Skeletal muscle cell (primary cell): ENCODE measurements at regions not wholly inside any gene's neighbourhood (a gene's known extent, or its start where the extent isn't known, plus 50 kb on each side); places are given as distances from the start of the nearest gene placed in this dataset.

Experiments used
- DNase-seq: peaks from one replicate; pipeline ENCODE4 v3.0.0-alpha.2; 2010; ENCODE audit warnings: low read depth
- H3K4me3 ChIP-seq: 2 replicates; pipeline ENCODE4 v1.5.1; 2011; ENCODE audit warnings: low read depth, mild to moderate bottlenecking, control low read depth, low read length, moderate library complexity

DNA sequence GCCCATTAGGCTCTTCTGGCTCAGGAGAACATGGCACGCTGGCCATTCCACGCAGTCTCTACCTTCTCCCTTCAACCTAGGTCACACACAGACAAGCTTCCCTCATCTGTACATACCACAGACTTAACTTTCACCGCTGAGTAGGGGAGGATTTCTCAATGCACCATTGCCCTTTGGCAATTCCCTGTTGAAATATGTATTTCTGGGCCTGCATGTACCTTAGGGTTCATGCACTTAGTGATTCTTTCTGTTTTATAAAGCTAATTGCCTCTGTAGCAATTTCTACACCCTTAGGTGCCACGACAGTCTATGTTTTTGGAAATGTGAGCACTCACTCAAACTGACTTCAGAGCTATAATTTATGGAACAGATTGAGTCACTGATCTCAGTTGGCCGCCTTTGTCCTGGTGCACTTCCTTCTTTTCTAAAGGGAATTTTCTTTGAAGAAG is 253.8 kb upstream of the PRDM1 start:
- no peak overlapping the region for H3K4me3 ChIP-seq
- DNase-seq = no peak

GRCh38 chr6:105831311-105832097 is 254.6 kb upstream of the PRDM1 start:
- DNase-seq = no peak
- no peak overlapping the region for H3K4me3 ChIP-seq

- H3K4me3 ChIP-seq = no peak overlapping the region
- DNase-seq = no peak
Observed at GRCh38 chr6:105825210-105825609, 260.9 kb upstream of the PRDM1 start.

DNA sequence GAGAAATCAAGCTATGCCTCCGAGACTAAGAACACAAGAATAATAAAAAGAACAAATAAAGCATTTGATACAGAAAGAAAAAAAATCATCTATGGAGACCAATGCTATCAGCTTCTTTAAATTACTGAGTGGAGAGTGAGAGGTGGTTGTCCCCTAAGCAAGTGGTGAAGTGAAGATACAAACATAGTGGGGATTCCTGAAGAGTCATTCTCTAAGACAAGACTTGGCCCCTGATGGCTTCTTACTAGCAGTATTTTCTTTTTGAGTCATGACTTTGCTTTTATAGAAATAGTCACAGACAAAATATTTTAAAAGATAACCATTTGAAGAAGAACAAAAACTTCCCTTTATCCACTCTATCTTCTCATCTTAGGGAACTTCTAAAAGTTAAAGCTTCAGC is 261.4 kb upstream of the PRDM1 start:
- DNase-seq = no peak
- no peak overlapping the region for H3K4me3 ChIP-seq

DNA sequence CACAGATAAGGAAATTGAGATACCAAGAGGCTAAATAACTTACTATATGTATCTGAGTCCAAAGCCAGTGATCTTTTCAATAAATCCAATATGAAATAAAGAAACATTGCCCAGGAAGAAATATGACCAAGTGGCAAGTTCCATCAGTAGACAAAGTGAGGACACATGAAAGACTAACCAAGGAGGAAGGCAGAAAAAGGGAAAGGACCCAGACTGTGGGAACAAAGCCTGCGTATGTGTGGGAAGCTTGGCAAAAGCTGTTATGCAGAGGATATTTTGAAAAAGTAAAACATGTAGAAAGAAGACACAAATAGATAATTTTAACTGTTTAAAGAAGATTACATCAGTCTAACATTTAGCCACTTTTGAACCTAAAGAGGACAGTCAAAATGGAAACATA is 264.4 kb upstream of the PRDM1 start:
- DNase-seq = no peak
- no peak overlapping the region for H3K4me3 ChIP-seq

DNA sequence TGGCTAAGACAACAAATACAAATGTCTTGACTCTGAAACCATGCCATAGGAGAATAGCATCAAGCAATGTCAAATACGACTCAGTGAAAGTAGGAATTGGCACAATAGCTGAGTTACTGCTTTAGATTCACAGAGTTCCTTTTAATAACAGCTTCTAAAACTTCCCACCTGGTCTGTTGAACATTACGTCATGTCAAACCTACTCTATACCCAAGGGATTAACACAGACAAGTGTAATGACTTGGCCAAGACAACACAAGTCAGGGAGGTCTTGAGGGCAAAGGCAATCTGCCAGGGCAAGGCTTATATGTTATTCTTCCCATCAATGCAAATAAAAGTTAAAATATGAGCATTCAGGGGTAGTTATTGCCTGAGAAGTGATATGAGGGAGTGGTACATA is 265.1 kb upstream of the PRDM1 start:
- DNase-seq = no peak
- no peak overlapping the region for H3K4me3 ChIP-seq

DNA sequence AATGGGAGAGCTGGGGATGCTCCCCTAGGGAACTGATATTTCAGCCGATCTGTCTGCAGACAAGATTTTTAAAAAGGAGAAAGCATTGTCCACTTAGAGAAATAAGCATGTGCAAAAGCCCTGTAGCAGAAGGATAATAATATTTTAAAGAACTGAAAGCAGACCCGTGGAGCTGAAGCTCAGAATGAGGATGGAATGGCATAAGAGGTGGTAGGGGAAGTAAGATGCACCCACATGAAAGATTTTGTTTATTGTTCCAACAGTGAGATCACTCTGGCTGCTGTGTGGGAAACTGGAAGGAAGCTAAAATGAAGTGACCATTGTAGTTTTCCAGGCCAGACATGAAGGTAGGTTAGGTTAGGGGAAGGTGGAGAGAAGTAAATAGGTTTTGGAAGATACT is 266.4 kb upstream of the PRDM1 start:
- H3K4me3 ChIP-seq = no peak overlapping the region
- DNase-seq = no peak

DNA sequence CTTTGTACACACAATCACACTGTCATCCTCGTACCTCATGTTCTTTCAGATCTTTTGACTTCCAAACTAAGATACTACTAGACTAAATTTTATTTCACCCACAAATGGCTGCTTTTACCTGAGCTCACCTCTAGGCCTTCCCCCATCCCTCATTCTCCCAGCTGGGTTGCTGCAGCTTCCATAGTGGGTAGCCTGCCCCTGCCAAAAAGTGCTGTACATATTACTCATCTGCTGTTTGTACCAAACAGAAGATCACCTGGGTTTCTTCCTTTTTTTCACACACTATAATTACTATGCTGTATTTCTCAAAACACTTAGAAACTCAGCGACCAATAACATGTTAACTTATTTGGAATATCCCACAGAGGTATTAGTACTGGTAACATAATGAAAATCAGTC is 267.6 kb upstream of the PRDM1 start:
- no peak overlapping the region for H3K4me3 ChIP-seq
- DNase-seq = no peak

DNA sequence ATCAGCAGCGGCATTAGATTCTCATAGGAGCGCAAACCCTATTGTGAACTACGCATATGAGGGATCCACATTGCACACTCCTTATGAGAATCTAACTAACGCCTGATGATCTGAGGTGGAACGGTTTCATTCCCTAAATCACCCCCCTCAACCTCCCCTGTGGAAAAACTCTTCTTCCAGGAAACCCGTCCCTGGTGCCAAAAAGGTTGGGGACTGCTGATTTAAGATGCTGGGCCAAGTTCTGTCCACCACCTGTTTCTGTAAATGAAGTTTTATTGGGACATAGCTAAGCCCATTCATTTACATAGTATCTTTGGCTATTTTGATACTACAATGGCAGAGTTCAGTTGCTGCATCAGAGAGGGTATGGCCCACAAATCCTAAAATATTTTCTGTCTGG is 268.2 kb upstream of the PRDM1 start:
- DNase-seq = no peak
- H3K4me3 ChIP-seq = no peak overlapping the region

DNA sequence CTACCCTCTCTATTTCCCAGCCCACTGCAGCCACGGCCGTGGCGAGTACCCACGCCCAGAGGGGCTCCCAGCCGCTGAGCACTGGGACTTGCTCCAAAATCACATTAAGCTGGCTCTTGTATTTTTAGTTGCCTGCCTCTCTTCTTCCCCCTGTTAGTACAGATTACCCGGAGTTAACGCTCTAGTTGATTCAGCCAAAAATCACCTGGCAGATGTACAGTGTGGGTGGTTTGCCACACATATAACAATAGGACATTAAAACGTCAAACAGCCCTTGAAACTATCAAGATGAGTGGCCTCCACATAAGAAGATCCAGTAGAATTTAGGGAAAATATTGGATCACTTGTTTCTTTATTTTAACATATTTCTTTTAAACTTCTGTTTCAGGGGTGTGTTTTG is 268.8 kb upstream of the PRDM1 start:
- DNase-seq = no peak
- H3K4me3 ChIP-seq = no peak overlapping the region

GRCh38 chr6:105816847-105817246 is 269.3 kb upstream of the PRDM1 start:
- no peak for DNase-seq
- no peak overlapping the region for H3K4me3 ChIP-seq

- no peak overlapping the region for H3K4me3 ChIP-seq
- no peak for DNase-seq
Observed at GRCh38 chr6:105815661-105816555, 270.2 kb upstream of the PRDM1 start.

GRCh38 chr6:105814745-105815536 is 271.2 kb upstream of the PRDM1 start:
- H3K4me3 ChIP-seq = no peak overlapping the region
- DNase-seq = no peak

- DNase-seq = no peak
- no peak overlapping the region for H3K4me3 ChIP-seq
Observed at GRCh38 chr6:105810922-105811482, 275.1 kb upstream of the PRDM1 start.

DNA sequence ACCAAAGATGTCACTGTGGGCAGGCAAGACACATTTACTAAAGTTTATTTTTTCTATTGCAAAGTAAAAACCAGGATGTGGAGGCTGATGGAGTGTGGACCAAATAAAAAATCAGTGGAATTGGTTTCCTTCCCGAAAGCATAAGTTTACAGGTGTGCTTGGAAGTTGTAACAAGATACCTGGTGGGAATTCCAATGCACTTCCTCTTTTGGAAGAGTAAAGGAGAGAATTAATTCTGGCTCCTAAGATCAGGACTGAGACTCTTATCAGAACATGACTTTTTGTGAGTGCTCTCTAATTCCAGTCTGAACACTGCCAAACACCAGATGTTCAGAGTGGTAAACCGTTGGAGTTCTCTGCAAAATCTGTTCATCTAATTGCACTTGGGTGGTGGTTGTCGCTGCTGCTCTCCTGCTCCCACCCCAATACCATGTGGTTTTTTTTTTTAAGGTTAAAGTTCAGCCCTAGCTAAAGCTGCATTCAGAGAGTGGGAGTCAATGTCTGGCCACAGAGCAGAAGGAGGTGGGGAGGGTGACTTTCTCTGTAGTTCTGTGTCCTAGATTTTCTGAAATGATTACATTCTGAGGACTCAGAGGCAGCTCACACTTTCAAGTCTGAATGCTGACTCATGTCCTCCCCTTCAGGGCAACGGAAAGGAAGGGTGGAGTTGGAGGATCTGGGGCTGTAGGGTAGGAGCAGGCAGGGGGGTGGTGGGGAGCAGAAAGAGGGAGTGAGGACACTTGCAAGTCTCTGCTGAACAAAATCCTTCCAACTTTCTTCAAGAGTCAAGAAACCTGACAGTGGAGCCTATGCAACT is 275.8 kb upstream of the PRDM1 start:
- DNase-seq = peak; percentile 82
- H3K4me3 ChIP-seq = no peak overlapping the region

GRCh38 chr6:105808571-105808970 is 277.6 kb upstream of the PRDM1 start:
- H3K4me3 ChIP-seq = no peak overlapping the region
- no peak for DNase-seq

DNA sequence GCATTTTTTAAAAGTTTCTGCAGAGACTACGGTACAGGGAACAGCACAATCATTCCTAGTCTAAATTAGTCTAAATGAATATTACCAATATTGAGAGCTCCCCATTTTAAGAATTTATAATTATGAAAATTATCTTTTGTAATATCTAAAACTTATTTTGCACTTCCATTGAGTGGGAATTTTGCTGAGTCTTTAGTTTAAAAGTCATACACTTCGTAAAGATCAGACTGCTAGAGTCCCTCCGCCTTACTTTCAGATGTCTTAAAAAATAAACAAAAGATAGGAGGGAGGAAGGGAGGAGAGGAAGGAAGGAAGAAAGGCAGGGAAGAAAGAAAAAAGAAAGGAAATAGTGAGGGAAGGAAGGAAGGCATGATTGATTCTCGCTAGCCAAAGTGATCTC is 278.2 kb upstream of the PRDM1 start:
- no peak for DNase-seq
- H3K4me3 ChIP-seq = no peak overlapping the region

GRCh38 chr6:105806486-105806920 is 279.6 kb upstream of the PRDM1 start:
- no peak overlapping the region for H3K4me3 ChIP-seq
- DNase-seq = peak; percentile 55

DNA sequence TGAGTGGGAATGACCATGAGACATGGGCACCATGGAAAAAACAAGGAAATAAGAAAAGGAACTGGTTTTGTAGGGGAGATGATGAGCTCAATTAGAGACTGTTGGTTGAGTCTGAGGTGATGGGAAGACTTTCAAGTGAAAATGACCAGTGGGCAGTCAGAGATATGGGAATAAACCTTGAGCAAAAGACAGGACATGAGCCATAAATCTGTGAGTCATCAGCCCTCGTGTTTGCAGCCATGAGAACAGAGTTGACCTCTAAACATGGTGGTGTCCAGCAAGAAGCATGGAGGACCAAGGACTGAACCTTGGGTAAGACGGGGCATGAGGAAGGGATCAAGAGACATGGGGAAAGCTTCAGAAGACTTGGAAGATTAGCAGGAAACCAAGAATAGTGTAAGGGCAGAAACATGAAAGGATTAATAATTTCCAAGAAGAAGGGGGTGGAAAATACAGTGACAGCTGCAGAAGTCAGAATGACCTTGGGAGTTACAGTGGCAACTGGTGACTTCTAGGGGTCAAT is 280.6 kb upstream of the PRDM1 start:
- DNase-seq = no peak

More for the DNA sequence above, 280.6 kb upstream of the PRDM1 start:
- H3K4me3 ChIP-seq = no peak overlapping the region
